ENCODE measurements at regions not wholly inside any gene's neighbourhood (a gene's known extent, or its start where the extent isn't known, plus 50 kb on each side); places are given as distances from the start of the nearest gene placed in this dataset.

GRCh38 chr16:54443839-54444238, 157.3 kb upstream of the IRX3 start:
- TF ChIP-seq CTCF (IDR thresholded peaks at IDR 0.05) (no peak), ZFX (IDR thresholded peaks at IDR 0.05; ENCODE audit: borderline replicate concordance) (no peak)
